Left ventricle myocardium superior (tissue), 1 donor: ENCODE measurements at regions not wholly inside any gene's neighbourhood (a gene's known extent, or its start where the extent isn't known, plus 50 kb on each side); places are given as distances from the start of the nearest gene placed in this dataset.
"Not testable (repeated sequence)": the region's sequence is repeated elsewhere in the genome, so short reads cannot be mapped to it uniquely, and the experiment has no call there.

Source experiments
- ATAC-seq: fragments of 200-7000 bp; cut with Tn5 transposase; one replicate; pipeline ENCODE4 v1.9.1; 2020; ENCODE audit warnings: mild to moderate bottlenecking, moderate library complexity
- DNase-seq: peaks from one replicate; pipeline ENCODE4 v3.0.0-alpha.2; 2020
- intact Hi-C: fragments of 100-400 bp; cut with micrococcal nuclease; formaldehyde crosslinking; loops from one replicate; pipeline ENCODE4 v1.11.0; 2022
- donor health status: DM: no; HTN: yes; CAD: no; lungs with severe emphysema.

DNA sequence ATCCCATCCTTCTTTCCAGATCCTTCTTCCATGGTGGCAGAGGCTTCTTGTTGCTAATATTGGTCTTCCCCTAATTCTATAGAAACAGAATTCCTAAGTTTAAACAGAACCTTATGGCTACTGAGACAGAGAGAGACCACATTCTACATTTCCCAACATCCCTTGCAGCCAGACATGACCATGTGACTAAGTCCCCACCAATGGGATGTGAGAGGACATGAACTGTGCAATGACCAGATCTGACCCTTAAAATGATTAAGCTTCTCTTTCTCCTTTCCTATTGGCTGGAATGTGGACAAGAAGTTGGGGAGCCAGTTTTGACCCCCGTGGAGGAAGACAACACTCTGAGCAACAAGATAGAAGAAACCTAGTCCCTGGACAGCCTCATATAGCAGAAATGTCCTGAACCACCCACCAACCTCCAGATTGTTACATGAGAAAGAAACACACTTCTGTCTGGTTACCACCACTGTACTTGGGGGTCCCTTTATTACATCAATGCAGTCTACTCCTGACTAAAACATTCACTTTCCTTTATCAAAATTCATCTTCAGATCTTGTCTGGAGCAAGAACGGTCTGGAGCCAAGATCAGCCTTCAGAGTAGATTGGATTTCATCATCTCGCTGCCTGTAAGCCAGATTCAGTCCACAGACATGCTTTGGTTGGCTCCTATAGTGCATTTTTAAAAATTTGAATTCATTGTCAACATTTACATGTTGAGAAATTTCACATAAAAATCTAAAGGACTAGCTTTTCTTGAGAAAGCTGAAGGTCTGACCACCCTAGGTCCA lies 183.9 kb downstream of the SHQ1 start:
- ATAC-seq (no peak), DNase-seq (no peak)
- intact Hi-C loops = loop anchor here (10.0 kb wide), 1 partner anchor 150 kb away; no protein-coding TSS in a partner anchor

DNA sequence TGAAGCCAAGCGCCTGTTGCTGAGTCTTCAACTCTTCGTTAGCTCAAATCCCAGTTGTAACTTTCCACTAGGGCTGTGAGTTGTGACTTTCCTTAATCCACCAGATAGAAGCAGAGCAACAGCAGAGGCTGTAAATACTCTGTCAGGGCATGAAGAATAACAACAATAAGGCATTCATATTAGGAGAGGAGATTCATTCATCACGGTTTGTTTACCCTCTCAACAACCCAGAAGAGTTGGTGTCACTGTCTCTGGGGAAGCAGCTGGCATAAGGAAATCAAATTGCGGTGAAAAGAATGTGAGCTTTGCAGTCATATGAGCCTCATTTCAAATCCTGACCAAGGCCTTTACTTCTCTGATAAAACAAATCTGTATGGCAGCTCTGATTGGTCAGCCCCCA lies 184.8 kb downstream of the SHQ1 start:
- DNase-seq = no peak
- intact Hi-C loops = loop anchor here (10.0 kb wide), 1 partner anchor 151 kb away; no protein-coding TSS in a partner anchor

DNA sequence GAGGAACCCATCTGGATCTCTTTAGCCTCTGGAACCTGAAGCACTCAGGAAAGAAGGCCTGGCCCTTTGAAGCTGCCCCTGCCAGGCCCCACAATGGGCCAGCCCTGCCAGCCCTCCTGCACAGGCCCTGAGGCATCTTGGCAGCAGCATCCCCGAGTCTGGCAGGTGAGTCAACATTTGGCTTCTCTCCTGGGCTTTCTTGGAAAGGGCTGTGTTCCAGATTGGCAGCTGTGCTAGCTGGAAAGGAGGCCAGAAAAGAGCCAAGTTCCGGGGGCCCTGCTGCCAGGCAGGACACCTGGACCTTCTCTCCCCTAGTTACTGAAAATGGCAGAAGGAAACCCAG lies 187.2 kb downstream of the SHQ1 start:
- ATAC-seq (peak; percentile 98), DNase-seq (peak; percentile 88)
- intact Hi-C loops = loop anchor here (10.0 kb wide), 1 partner anchor 154 kb away; no protein-coding TSS in a partner anchor

More for the DNA sequence above, 184.8 kb downstream of the SHQ1 start:
- ATAC-seq = no peak

DNA sequence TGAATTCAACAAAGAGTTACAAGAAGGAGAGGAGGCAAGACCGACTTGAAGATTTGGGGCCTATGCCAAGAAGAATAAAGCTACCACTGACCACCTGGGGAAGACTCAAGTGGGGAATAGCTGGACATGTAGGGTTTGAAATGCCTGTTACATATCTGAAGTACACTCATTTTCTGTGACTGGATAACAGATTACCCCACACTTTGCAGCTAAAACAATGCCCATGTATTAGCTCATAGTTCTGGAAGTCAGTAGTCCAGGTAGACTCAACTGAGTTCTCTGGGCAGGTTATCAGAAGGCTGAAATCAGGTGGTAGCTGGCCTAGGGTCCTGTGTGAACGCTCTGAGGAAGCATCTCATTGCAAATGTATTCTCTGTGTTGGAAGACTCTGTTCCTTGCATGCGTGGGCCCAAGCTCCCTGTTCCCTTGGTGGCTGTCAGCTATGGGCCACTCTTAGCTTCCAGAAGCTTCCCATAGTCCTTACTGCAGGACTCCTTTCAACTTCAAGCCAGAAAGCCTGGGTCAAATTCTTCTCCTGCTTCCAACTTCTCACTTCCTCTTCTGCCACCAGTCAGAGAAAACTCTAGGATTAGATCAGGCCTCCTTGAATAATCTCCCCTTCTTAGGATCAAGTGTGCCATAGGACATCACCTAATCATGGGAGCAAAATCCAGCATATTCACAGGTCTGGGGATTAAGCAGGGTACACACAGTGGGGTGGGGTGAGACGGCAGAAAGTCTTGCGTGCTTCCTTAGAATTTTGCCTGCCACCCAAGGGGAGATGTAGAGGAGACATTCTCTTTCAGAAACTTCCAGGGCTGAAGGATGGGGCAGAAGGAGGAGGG lies 187.8 kb downstream of the SHQ1 start:
- no peak for ATAC-seq
- DNase-seq = no peak
- intact Hi-C loops = loop anchor here (10.0 kb wide), 1 partner anchor 154 kb away; no protein-coding TSS in a partner anchor

DNA sequence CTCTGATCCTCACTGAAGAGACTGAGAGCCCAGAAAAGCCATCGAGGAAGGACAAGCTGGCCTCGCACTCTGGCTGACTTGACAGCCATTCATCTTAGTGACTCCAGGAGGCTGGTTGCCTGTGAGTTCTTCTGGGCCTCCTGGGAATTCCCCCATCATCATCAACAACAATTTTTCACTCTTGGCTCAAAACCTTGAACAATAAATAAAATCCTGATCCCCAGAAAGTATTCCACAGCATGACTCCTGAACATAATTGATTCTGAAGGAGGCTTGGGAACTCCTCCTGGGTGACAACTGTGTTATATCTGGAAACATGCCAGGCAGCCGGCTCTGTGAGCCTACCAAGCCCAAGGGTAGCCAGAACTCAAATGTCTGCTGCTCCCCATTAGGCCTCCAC lies 188.6 kb downstream of the SHQ1 start:
- ATAC-seq = no peak
- intact Hi-C loops = no loop called here
- no peak for DNase-seq

DNA sequence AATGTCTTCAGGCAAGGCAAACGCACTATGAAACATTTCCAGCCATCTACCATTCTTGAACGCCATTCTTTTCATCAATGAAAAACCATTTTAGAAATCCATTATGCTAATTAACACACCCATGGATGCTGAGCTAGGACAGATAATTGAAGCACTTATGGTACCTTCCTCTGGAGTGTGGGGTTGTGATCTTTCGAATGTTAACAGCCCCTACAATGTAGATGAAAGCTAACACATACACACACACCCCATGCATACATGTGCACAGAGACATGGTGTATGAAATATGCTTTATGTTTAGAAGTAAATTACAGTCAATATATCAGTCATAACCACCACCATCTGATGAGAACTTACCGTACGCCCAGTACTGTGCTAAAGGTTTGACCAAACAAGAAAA lies 189.1 kb downstream of the SHQ1 start:
- DNase-seq (no peak), ATAC-seq (no peak)
- intact Hi-C loops = no loop called here

DNA sequence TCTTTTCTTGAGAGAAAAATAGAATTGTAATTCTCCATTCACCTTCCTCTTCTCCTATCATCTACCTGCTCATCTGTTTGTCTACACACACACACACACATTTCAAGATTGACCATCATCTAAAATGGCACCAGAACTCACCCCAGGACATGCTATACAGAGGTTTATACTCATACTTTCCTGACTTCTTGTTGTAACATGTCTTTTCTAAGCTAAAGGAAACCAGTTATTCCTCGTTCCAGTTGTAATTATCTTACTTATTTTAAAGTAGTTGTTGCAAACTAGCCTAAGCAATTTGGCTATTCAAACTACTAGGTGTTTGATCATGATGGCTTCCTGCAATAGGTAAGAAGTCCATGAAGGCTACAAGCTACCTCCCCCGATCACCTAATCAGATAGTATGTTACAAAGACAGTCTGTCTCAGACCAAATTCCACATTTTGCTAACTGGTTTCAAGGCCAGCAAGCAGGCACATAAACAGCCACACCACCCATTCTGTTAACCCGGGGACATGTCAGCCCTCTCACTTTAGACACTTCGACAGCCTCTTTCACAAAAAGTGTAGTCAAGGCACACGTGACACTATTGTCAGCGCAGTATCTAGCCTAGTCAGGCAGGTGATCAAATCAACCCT lies 189.7 kb downstream of the SHQ1 start:
- no peak for DNase-seq
- ATAC-seq = no peak
- intact Hi-C loops = no loop called here

DNA sequence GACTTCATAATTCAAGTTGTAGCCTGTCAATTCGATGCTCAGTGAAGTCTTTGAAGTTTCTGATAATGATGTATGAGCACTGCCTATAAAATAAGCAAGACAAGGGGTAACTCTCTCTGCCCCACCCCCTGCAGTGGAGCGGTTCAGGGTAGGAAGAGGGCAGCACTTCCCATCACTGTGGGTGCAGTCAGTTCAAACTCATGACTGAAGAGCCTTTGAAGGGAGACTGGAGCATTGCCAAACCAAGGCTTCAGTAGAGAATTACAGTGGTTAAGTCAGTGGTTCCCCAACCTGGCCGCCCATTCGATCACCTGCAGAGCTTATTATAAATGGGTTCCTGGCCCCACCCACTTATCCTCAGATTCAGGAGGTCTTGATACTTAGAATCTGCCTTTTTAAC lies 190.6 kb downstream of the SHQ1 start:
- intact Hi-C loops = no loop called here
- DNase-seq (no peak), ATAC-seq (no peak)

DNA sequence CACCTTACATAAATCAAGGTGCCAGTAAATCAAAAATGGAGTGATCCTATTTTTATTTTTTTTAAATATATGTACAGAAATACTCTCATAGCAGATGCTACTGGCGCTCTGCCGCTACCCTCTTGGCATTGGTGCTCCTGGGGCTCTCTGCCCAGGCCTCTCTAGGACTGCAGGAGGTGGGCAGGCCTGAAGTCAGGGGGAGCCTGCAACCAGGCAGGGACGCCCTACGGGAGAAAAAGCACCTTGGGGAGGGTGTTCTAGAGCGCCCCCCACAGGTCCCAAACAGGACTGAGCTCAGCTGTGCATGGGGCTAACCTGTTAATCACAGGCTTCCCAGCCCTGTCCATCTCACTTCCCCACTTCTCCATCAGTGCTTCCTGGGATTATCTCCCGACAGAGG lies 192.5 kb downstream of the SHQ1 start:
- intact Hi-C loops = no loop called here
- DNase-seq (no peak), ATAC-seq (no peak)

DNA sequence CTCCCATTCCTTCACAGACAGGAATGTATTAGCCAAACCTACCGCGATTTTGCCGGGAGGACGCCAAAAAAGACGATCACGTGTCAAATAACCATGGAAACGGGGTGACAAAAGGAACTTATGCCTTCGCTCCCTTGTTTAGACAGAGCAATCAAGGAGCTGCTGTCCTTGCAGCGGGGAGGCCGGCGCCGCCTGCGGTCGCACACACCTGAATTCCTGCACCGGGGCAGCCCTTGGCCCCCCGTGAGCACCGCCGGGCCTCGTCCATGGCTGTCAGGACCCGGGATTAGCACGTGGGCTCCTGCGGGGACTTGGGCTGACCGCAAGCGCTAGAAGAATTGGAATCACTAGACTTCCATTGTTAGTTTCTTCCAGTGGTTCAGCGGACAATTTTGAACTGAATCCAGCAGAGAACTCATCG lies 193.1 kb downstream of the SHQ1 start:
- ATAC-seq (no peak), DNase-seq (no peak)
- intact Hi-C loops = no loop called here

DNA sequence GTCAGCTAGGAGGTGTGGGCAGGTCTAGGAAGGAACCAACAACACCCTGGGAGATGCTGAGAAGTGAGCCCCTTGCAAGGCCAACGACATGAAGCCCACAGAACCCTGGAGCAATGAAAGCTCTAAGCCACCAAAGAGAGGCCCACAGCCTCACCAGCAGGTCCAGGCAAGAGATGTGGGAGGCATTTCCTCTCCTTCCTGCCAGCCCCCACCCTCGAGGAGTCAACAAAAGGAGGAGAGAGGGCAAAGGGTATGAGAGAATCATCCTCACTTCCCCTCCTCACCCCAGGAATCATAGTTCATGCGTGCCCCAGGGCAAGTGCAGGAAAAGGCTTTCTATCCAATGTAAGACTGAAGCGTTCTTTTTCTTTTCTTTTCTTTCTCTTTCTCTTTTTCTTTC lies 195.8 kb downstream of the SHQ1 start:
- intact Hi-C loops = no loop called here
- DNase-seq (no peak), ATAC-seq (no peak)

DNA sequence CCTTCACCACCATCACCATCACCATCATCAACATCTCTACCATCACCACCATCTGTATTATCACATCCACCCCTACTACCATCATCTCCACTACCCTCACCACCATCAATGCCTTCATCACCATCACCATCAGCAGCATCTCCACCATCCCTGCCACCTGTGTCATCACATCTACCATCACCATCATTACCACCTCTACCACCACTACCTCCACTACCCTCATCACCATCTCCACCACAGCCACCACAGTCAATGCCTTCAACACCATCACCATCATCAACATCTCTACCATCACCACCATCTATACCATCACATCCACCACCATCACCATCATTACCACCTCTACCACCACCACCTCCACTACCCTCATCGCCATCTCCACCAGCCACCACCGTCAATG lies 196.7 kb downstream of the SHQ1 start:
- no peak for DNase-seq
- ATAC-seq = no peak
- intact Hi-C loops = no loop called here

DNA sequence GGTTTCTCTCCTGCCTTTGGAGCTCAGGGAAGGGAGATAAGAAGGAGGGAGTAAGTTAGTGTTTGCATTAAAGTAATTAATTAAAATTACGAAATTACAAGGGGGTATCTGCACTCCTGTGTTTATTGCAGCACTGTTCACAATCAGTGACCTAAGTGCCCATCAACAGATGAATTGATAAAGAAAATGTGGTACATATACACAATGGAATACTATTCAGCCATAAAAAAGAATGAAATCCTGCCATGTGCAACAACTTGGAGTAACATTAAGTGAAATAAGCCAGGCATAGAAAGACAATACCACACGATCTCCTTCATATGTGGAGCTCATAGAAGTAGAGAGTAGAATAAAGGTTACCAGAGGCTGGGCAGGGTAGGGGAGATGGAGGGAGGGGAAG lies 202.0 kb downstream of the SHQ1 start:
- intact Hi-C loops = no loop called here
- no peak for ATAC-seq

DNA sequence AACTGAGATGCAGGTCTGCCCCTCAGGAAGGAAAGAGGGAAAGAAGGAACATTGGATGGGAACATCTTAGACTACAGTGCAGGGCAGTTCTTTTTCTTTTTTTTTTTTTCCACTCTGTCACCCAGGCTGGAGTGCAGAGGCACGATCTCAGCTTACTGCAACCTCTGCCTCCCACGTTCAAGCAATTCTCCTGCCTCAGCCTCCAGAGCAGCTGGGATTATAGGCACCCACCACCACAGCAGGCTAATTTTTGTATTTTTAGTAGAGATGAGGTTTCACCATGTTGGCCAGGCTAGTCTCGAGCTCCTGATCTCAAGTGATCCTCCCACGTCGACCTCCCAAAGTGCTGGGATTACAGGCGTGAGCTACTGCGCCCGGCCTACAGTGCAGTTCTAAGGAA lies 204.6 kb downstream of the SHQ1 start:
- DNase-seq, ATAC-seq, intact Hi-C loops: not testable (repeated sequence)

More for the DNA sequence above, 202.0 kb downstream of the SHQ1 start:
- no peak for DNase-seq

DNA sequence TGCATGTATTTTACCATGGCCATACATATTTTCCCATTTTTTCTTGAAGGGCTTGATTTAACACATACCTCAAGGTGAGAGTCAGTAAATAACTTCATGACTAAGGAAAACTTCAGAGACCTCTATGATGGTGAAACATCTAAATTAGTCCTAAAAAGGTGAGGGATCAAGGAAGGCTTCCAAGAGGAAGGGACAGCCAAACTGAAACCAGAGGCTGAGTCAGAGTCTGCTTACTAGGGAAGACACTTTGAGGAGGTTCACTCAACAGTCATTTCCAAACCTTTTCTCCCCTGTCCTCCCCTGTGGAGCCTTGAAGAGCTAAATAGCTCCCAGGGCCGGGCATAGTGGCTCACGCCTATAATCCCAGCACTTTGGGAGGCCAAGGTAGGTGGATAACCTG lies 206.6 kb downstream of the SHQ1 start:
- intact Hi-C loops = no loop called here
- ATAC-seq = no peak
- no peak for DNase-seq

DNA sequence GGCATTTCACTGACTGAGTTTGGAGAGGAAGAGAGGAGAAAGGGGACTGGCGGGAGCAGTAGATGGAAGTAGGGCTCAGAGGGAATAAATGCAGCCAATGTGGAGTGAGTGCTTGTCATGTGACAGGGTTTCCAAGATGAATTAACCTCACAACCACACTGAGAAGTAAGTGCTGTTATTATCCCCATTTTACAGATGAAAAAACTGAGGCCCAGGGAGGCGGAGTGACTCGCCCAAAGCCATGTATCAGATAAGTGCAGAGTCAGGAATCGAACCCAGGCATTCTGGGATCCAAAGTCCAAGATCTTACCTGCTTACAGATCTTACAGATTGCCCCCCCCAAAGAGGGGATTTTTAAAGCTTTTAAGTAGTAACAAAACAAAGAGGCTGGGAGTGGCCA lies 207.2 kb downstream of the SHQ1 start:
- intact Hi-C loops = no loop called here
- DNase-seq = no peak
- no peak for ATAC-seq

DNA sequence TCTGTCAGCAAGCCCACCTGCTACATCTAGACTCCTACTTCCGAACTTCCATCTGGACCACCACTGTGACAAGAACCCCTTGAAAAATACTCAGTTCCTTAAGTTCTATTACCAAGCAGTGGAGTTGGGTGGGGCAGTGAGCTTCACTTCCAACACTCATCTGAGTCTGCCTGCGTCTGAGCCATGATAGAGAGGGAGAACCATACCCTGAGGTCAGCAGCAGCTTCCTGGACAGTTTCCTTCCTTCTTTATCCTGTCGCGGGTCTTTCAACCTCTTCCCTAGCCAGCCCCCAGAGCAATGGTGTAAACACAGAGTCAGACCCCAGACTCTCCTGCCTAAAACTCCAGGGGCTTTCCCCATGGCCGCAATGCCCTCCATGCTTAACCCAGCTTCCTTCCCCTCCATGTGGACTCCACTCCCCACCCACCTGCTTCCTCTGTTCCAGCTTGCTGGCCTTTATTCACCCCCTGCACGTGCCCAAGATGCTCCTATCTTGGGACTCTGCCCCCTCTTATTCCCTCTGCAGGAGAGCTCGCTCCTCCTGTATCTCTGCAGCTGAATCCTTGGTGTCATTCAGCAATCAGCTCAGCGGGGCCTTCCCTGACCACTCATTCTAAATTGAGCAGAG lies 211.2 kb downstream of the SHQ1 start:
- intact Hi-C loops = no loop called here
- no peak for DNase-seq
- ATAC-seq = no peak

DNA sequence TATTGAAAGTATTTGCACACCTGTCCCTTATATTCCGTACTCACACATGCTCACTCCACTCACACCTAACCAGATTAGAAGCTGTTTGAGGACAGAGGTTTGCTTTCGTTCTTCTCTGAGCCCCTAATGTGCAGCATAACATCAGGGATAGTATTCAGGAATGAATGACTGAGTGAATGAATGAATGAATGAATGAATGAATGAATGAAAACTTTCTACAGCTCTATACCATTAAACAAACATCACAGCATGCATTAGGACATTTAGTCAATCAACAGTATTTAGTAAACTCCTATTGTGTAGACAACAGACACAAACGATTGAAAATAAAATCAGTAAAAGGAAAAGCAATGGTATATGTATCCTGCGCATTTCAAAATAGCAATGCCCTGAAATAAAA lies 212.7 kb downstream of the SHQ1 start:
- intact Hi-C loops = no loop called here
- DNase-seq = no peak
- ATAC-seq = no peak

DNA sequence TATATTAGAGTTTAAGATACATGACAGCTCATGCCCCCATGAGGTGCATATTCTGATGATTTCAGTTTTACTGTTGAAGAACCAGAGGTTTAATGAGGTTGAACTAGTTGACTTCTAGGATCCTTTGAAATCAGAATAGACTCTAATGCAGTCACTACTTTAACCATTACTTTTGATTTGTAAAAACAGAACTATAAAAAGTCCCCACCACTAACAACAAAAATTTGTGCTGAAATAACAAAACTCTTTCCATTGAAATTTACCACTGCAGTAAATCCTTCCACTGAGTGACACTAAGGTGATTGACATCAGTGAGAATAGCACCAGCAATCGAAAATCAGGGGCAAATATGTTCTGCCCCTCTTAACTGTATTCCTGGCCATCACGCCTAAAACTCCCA lies 214.1 kb downstream of the SHQ1 start:
- no peak for ATAC-seq
- intact Hi-C loops = no loop called here

DNA sequence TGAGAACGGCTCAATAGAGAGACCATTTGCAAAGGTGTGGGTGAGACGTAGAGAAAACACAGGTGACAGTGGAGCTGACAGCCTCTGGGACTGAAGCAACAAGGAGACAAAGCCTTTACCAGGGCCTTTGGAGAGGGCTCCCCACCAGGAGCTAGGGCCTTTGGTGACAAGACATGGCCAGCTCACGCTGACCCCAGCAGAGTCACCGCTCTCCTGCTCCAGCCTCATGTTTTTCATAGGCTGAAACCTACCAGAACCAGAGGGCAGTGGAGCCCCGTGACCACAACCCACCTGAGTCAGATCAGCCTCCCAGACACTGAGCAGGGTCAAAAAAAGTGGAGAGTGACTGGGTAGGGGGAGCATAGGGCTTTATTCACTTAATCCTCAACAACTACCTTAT lies 214.7 kb downstream of the SHQ1 start:
- DNase-seq (no peak), ATAC-seq (no peak)
- intact Hi-C loops = no loop called here

More for the DNA sequence above, 214.1 kb downstream of the SHQ1 start:
- DNase-seq = no peak
